Fibroblast of peridontal ligament (primary cell): ENCODE measurements at regions not wholly inside any gene's neighbourhood (a gene's known extent, or its start where the extent isn't known, plus 50 kb on each side); places are given as distances from the start of the nearest gene placed in this dataset.

Source experiments
- DNase-seq: peaks from one replicate; pipeline ENCODE4 v3.0.0-alpha.2; 2010; ENCODE audit errors: extremely low read depth

DNA sequence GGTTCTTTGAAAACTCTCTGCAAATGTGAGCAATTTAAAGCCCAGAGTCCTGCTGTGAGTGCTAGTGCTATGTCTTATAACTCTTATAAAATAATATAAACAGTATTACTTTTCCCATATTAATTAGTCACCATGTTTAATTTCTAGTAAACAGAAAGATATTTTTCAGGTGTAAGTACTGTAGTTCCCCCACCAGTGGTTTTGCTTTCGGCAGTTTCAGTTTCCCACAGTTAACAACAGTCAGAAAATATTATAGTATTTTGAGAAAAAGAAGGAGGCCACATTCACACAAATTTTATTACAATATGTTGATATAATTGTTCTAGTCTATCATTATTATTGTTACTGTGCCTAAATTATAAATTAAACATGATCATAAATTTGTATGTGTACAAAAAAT lies 800.5 kb downstream of the LRFN5 start:
- no peak for DNase-seq

- no peak for DNase-seq
Measured at GRCh38 chr14:42391146-42391834, 784.6 kb downstream of the LRFN5 start.

DNA sequence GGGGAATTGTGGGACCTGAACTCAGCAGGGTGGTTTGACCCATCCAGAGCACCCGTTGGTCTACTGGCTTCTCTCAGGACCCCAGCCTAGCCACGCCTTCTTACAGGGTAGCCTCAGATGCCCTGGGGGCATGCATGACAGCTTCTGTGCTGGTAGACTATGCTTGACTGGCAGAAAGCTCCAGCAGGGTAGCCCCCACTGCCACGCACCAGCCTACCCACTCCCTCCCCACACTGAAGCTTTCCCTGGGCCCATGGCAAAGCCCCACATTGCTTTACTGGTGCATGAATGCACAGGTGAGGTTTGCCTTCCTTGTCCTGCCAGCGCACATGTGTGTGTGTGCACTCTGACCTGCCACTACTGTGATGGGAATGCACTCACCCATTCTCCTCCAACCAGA lies 772.2 kb downstream of the LRFN5 start:
- DNase-seq: no peak

- DNase-seq: no peak
Measured at GRCh38 chr14:42378274-42378673, 771.6 kb downstream of the LRFN5 start.

- no peak for DNase-seq
Measured at GRCh38 chr14:42374332-42374731, 767.7 kb downstream of the LRFN5 start.

- no peak for DNase-seq
Measured at GRCh38 chr14:42370056-42370455, 763.4 kb downstream of the LRFN5 start.

GRCh38 chr14:42368234-42368633 lies 761.6 kb downstream of the LRFN5 start:
- no peak for DNase-seq

- DNase-seq: no peak
Measured at GRCh38 chr14:42353315-42353714, 746.6 kb downstream of the LRFN5 start.

DNA sequence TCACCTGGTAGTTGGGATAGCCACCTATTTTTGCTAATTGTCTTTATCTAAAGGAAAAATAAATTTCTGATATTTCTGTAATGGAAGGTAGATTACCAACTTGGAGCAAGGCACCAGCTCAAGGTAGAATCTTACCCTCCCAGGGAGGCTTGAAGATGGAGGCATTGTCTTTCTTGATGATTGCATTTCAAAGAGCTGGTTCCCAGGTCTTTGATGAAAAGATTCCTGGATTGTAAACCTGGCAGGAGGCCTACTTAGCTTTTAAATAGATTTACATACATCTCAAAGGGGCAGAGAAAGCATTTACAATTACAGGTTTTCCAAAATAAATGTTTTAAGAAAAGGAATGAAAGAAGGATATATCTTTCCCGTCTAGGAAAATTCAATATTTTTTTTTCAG lies 729.2 kb downstream of the LRFN5 start:
- no peak for DNase-seq

- DNase-seq: no peak
Measured at GRCh38 chr14:42334931-42335330, 728.3 kb downstream of the LRFN5 start.

GRCh38 chr14:42323426-42323825 lies 716.8 kb downstream of the LRFN5 start:
- no peak for DNase-seq

GRCh38 chr14:42322531-42323284 lies 716.0 kb downstream of the LRFN5 start:
- no peak for DNase-seq

DNA sequence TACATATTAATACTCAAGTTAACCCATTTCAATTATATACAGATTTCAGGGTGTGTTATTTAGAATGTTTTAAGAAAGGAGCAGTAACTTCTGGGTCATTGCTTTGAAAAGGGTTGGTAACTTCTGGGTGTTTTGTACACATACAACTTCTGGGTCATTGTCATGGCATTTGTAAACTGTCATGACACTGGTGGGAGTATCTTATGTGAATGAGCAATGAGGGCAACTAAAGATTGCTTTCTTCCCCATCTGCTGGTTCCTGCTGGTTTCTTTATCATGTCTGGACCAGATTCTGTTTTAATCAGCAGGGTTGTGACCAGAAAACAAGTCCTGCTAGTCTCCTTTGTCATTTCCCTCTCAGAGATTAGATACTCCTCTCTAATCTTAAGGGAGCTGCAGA lies 713.3 kb downstream of the LRFN5 start:
- no peak for DNase-seq

- DNase-seq: no peak
Measured at GRCh38 chr14:42316693-42317092, 710.0 kb downstream of the LRFN5 start.

GRCh38 chr14:42311876-42312275 lies 705.2 kb downstream of the LRFN5 start:
- DNase-seq: no peak

DNA sequence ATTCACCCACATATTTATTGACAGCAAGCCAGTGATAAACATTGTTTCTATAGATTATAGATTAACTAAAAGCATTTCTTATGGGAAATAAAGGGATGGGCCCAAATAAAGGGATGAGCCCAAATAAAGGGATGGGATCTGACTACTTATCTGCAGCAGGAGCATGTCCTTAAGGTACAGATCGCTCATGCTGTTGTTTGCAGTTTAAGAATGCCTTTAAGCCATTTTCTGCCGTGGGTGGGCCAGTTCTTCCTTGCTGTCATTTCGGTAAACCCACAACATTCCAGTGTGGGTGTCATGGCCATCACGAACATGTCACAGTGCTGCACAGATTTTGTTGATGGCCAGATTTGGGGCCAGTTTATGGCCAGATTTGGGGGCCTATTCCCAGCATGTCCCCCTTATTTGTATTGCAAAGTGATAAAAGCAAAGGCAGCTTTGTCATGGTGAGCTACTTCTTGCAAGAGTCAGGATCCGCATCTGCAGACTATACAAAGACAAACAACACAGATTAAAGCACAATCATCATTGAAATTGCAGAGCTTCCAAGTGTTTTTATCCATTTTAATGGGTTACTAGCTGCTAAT lies 700.7 kb downstream of the LRFN5 start:
- DNase-seq: no peak

- DNase-seq: no peak
Measured at GRCh38 chr14:42299692-42300091, 693.0 kb downstream of the LRFN5 start.

DNA sequence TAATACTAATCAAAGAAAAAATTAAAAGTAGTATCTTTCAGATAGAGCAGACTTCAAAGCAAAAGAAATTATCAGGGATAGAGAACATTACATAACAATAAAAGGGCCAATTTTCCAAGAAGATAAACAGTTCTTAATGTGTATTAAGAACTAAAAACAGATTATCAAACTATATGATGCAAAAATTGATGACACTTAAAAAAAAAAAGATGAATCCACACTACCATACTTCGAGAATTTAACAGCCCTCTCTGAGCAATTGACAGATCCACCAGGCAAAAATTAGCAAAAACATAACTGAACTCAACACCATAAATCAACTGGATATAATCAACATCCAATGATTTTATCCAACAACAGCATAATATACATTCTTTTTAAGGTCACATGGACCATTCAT lies 686.5 kb downstream of the LRFN5 start:
- DNase-seq: no peak

- DNase-seq: no peak
Measured at GRCh38 chr14:42277840-42278239, 671.2 kb downstream of the LRFN5 start.

DNA sequence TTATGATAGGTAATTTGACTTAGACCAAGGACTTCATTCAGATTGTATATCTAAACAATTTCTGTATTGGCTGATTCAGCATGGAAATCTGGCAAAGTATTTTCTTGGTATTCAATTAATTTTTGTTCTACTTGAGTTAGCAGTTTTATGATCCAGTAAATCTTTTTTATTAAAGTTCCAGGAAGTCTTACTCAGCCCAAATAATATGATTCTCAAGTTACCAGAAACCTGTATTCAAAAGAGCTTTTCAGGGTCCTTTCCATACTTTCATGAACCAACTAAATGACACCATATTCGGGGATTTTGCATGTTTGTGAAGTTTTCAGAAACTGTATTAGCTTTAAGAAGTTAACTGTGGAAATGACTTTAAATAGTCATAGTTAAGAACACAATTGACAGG lies 662.6 kb downstream of the LRFN5 start:
- no peak for DNase-seq

GRCh38 chr14:42248131-42248530 lies 641.5 kb downstream of the LRFN5 start:
- DNase-seq: no peak

GRCh38 chr14:42241101-42241500 lies 634.4 kb downstream of the LRFN5 start:
- no peak for DNase-seq

DNA sequence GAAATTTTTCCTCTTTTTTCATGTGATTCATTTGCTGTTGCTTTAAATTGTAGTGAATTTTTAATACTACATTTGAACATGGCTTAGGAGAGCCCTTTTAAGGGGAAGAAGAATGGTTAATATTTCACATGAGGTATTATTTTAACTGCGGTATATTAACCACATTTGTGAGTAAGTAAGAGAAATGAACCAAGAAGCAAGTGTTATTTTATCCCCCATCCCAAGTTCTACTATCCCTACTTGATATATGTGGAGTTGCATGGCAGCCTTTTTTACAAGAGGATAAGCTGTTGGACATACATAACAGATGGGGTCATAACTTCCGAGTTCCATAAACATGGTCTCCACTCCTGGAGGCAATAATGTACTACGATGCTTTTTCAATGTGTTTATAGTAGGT lies 623.3 kb downstream of the LRFN5 start:
- DNase-seq: no peak
